DMS 273 (cell line): ENCODE measurements at regions not wholly inside any gene's neighbourhood (a gene's known extent, or its start where the extent isn't known, plus 50 kb on each side); places are given as distances from the start of the nearest gene placed in this dataset.

Experiments used
- DNase-seq: peaks from one replicate; lab custom pipeline; 2025; ENCODE audit not compliant: unreplicated experiment; lab: John Stamatoyannopoulos, UW

- DNase-seq, result no peak
Observed at GRCh38 chr6:91743756-91744155, 1156.9 kb upstream of the MAP3K7 start.

GRCh38 chr6:91731939-91732338 lies 1145.1 kb upstream of the MAP3K7 start:
- DNase-seq, result no peak

DNA sequence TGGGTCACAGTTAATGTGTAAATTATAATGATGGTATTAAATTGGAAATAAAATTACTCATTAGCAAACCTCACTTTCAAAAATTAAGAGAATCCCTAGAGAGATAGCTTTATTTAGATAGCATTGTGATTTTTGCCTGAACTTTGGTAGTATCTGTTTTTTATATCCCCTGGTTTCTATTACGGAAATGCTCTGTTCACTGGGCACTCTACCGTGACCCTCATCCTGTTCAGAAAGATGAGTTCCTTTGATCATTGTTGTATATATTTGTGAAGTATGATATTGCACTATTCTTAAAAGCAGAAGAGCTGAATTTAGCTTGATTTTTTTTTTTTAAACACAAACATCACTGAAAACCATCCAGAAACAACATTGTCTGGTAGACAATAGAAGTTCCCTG lies 1143.8 kb upstream of the MAP3K7 start:
- DNase-seq, result no peak

DNA sequence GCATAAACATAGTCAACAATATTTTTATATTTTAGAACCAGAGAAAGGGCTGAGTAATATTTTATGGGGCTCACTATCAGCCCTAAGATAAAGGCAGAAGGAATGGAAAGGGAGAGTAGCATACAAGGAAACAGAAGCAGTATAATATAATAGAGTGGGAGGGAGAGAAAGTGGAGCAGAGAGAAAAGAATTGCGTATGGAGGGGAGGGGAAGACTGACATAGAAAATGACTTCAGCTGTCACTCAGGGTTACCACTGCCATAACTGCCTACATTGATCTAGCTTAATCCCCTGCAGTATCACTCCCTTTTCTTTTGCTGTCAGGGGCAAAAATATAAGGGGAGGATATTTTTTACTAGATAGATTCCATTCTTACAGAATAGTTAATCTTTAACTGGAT lies 1133.5 kb upstream of the MAP3K7 start:
- DNase-seq, result no peak

DNA sequence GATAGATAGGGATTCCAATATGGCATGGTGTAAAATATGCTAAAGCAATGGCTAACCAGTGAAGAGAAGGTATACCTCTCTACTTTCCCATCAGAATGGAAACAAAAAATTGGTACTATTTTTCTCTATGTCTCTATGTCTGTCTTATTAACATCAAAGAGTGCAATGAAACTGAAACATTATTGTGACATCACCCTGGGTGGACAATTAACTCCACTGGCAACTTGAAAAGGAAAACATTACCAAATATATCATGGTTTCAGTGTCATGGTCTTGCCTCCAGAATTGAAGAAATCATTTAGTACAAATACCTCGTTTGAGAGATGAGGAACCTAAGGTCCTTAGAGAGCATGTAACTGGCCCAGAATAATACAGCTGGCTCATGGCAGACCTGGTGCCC lies 1132.5 kb upstream of the MAP3K7 start:
- no peak for DNase-seq

DNA sequence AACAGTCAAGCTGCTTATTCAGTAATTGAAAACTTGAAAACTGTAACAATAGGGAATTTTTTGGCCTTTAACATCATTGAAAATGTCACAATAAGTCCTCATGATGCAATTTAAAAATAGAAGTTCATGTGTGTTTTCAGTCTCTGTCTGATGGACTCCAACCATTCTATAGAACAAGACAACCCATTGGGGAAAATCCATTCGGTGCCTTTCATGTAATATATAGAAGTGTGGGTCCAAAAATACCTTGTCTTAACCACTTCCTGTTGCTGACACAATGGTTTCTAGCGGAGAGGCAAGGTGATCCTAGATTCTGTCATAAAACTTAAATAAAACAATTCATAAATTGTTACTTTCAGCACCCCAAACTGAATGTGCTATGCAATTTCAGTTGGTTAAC lies 1131.3 kb upstream of the MAP3K7 start:
- DNase-seq, result no peak

DNA sequence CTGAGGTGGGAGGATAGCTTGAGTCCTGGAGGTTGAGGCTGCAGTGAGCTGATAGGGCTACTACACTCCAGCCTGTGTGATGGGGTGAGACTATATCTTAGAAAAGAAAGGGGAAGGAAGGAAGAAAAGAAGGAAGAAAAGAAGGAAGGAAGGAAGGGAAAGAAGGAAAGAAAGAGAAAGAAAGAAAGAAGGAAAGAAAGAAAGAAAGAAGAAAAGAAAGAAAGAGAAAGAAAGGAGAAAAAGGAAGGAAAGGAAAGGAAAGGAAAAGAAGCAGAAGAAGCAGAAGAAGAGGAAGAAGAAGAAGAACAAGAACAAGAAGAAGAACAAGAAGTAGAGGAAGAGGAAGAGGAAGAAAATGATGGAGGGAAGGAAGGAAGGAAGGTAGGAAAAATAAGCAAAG lies 1130.2 kb upstream of the MAP3K7 start:
- no peak for DNase-seq

DNA sequence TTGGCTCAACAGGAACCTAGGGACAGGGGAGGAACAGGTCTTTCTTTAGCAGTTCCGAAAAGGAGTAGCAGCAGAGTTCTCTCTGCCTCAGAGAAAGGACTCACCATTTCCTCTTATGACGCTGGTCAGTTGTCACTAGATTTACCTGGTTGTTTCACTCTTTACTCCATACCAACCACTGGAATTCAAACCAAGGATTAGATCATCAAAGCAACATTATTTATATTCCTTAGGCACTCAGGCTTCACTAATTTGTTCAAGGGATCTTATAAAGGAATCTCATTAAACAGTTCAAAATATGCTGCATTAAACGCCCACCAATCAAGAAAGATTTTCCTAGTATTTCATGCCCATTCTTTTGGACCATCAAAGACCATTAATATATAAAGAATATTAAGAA lies 1129.5 kb upstream of the MAP3K7 start:
- DNase-seq, result no peak

DNA sequence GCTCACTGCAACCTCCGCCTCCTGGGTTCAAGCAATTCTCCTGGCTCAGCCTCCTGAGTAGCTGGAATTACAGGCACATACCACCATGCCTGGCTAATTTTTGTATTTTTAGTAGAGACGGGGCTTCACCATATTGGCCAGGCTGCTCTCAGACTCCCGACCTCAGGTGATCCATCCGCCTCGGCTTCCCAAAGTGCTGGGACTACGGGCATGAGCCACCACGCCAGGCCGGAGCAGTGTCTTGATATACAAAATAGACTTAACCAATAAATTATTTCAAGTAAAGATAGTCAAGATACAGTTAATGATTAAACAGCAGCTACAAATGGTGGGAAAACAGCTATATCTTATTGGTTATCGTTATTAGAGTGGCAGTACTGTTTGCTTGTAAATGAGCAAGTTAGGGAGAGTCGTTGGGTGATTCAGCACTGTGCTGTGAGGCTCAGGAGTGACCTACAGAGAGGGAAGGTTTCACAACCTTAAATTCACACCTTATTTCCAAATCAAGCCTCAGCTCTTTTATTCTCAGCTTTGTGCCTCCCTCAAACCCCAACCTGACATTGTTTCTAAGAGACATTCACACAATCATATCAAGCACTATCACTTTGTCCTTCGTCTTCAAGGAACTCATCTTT lies 1128.4 kb upstream of the MAP3K7 start:
- DNase-seq, result no peak

DNA sequence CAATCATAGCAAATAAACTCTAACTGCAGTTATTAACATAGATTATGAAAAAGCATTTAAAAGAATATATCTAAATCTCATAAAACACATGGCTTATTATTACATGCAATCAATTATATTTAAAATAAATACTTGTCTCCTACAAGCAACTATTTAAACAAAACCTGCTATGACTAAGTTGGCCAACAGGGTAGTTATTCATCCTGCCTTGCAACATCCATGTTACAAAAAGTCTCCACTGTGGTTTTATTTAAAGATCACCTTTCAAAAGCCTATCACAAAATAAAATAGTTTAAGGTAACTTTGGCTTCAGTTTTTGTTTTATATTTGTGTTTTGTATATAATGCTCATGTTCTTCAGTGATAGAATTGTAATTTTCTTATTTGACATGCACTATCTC lies 1127.0 kb upstream of the MAP3K7 start:
- DNase-seq, result no peak

GRCh38 chr6:91711518-91711917 lies 1124.6 kb upstream of the MAP3K7 start:
- DNase-seq, result no peak

DNA sequence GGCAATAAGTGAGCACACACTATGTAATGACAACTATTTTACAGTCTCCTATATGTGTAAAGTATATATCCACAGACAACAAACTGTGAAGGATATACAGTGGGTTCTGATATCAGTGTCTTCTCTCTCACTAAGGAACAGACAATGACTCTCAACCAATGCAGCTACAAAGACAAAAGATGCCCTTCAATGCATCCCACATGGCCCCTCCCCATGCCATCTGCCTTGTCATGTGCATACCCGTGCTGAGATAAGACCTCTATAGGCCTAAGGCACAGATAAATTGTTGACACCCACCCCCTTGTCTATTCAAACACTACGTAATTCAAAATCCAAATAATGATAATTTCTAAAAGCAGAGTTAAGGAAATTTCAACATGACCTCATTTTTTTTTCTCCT lies 1123.5 kb upstream of the MAP3K7 start:
- DNase-seq, result no peak

- DNase-seq, result no peak
Observed at GRCh38 chr6:91708534-91708933, 1121.7 kb upstream of the MAP3K7 start.

GRCh38 chr6:91705646-91706045 lies 1118.8 kb upstream of the MAP3K7 start:
- DNase-seq, result no peak

- no peak for DNase-seq
Observed at GRCh38 chr6:91704531-91704930, 1117.7 kb upstream of the MAP3K7 start.

- no peak for DNase-seq
Observed at GRCh38 chr6:91697010-91697695, 1110.3 kb upstream of the MAP3K7 start.

GRCh38 chr6:91695221-91695620 lies 1108.3 kb upstream of the MAP3K7 start:
- DNase-seq, result no peak

DNA sequence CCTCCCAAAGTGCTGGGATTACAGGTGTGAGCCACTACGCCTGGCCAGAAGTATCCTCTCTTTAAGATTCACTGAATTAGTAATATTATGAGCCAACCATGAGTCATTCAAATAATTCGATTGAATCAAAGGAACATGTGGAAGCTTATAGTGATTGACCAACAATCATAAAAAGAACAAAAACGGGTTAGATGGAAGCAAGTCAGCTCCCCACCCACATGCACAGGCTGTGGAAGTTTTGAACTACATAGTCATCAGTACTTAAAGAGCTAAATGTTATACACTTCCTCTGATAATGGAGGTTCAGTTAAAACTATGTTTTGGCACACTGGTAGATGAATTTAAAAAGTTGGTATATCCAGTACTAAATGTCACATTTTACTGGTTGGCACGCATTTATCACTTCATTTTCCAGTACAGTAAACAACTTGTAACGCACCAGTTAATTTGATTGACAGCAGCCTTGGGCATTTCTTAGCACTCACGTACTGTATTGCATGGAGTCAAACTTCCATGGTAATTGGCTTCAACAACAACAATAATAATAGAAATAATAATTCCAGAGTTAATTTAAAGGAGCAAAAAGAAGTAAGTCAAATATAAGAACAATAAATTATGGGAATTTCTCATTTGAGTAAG lies 1107.3 kb upstream of the MAP3K7 start:
- DNase-seq, result no peak

DNA sequence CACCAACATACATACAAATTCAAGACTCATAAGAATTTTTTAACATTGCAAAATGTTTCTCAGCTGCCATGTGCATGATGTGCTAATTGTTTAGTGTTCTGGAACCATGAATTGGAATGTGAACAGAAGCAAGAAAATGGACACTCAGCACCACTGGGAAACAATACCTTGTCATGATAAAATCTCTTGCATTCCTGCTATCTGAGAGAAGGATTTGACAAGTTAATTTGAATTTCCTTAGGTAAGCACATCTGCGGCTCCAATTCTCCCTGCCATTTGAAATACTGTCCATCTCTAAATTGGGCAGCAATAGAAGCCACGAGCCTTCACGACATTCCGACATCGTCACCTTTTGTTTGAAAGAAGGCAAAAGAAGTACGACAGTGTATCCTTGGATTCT lies 1104.6 kb upstream of the MAP3K7 start:
- DNase-seq, result no peak

DNA sequence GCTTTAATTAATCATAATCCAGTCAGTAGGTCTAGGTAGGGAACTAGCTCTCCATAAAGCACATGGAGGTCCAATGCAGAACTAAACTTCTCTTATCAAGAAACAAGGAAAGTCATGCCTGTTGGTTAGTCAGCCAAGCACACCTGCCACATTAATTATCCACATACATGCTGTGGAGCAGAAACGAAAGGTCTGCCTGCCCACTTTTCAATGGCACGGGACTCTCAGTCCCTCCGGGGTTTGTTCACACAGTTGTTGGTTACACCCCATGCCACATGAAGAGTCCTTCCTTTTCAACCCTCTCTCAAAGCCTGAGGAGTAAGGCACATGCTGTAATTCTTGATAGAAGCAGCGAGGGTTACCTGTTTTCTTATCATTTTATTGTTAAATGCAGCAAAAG lies 1096.4 kb upstream of the MAP3K7 start:
- DNase-seq, result no peak

DNA sequence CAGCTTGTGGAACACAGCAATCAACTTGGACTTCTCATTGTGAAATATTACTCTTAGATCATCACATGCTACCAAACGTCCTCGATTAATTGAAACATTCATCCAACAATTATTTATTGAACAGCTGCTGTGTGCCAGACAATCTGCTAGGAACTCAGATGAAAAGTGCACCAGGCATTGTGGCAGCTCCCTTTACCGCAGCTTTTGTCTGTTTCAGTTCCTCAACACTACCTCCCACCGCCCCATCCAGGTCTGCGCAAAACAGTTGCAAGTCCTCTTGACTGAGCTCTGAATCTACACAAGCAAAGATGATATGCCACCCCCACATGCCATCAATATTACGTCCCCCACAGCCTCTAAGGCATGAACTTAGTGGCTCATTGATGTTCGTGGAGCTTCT lies 1094.4 kb upstream of the MAP3K7 start:
- DNase-seq, result no peak

GRCh38 chr6:91678679-91679446 lies 1092.0 kb upstream of the MAP3K7 start:
- DNase-seq, result no peak
